Breast epithelium (tissue), 4 donors: ENCODE measurements at regions not wholly inside any gene's neighbourhood (a gene's known extent, or its start where the extent isn't known, plus 50 kb on each side); places are given as distances from the start of the nearest gene placed in this dataset.
"Not testable (repeated sequence)": the region's sequence is repeated elsewhere in the genome, so short reads cannot be mapped to it uniquely, and the experiment has no call there.

Experiments used
- DNase-seq, 2 donors: peaks; one replicate each; pipeline ENCODE4 v3.0.0-alpha.2; 2019; ENCODE audit warnings: low spot score in 2 of 2
- H3K27ac ChIP-seq, 2 donors: fragments of 200-600 bp; sonication (generic) in 1 of 2; one replicate each; pipeline ENCODE4 v1.5.1; 2016 to 2019; ENCODE audit warnings: mild to moderate bottlenecking in 1 of 2
- H3K27me3 ChIP-seq, 2 donors: fragments of 200-600 bp; sonication (generic) in 1 of 2; one replicate each; pipeline versions ENCODE4 v1.5.1 to v1.6.0; 2017 to 2019; ENCODE audit warnings: control low read depth in 1 of 2, mild to moderate bottlenecking in 1 of 2
- H3K36me3 ChIP-seq: fragments of 200-600 bp; one replicate; pipeline ENCODE4 v1.5.1; 2019
- H3K4me1 ChIP-seq, 2 donors: fragments of 200-600 bp; sonication (generic); one replicate each; pipeline ENCODE4 v1.5.1; 2016 to 2019; ENCODE audit warnings: control low read depth in 1 of 2
- H3K4me3 ChIP-seq, 3 donors: fragments of 200-600 bp; sonication (generic); 1 replicate in 2 of 3; 2 replicates in 1 of 3; pipeline ENCODE4 v1.5.1; 2016 to 2019; ENCODE audit warnings: mild to moderate bottlenecking in 3 of 3, moderate library complexity in 2 of 3
- H3K9me3 ChIP-seq, 2 donors: fragments of 200-600 bp; sonication (generic) in 1 of 2; one replicate each; pipeline ENCODE4 v1.5.1; 2016 to 2019; ENCODE audit warnings: control low read depth in 1 of 2
- CTCF ChIP-seq, 3 donors: fragments of 450-650 bp; IDR thresholded peaks; one replicate each; pipeline ENCODE4 v1.5.1; 2016 to 2017; ENCODE audit warnings: antibody characterized with exemption in 3 of 3, mild to moderate bottlenecking in 3 of 3, moderate library complexity in 3 of 3
- POLR2A ChIP-seq: fragments of 450-650 bp; IDR thresholded peaks from one replicate; pipeline ENCODE4 v1.6.1; 2016; ENCODE audit warnings: antibody characterized with exemption, mild to moderate bottlenecking, moderate library complexity
- POLR2AphosphoS5 ChIP-seq, 3 donors: sonication (generic); formaldehyde crosslinking; IDR thresholded peaks; one replicate each; pipeline ENCODE4 v1.6.1; 2017; ENCODE audit warnings: antibody characterized with exemption in 3 of 3
- intact Hi-C: fragments of 100-400 bp; cut with DNase I; formaldehyde crosslinking; loops from one replicate; pipeline ENCODE4 v1.15.1; 2023; ENCODE audit warnings: low total_unique reads

GRCh38 chr4:15201782-15202181, 199.5 kb downstream of the CPEB2 start:
- intact Hi-C loops, result no loop called here
- H3K9me3 ChIP-seq, result peaks cover 4 to 7% of the 10 kb centered on the region in 2 donors
- no peak overlapping the region for H3K4me3 ChIP-seq
- TF ChIP-seq CTCF (IDR thresholded peaks at IDR 0.05), result no peak
- TF ChIP-seq POLR2A, result no peak
- no peak for TF ChIP-seq POLR2AphosphoS5 (IDR thresholded peaks at IDR 0.05)
- H3K4me1 ChIP-seq, result no peaks in the 10 kb centered on the region
- H3K27ac ChIP-seq, result no peak overlapping the region
- no peaks in the 10 kb centered on the region for H3K27me3 ChIP-seq
- H3K36me3 ChIP-seq, result no peaks in the 10 kb centered on the region
- no peak for DNase-seq

DNA sequence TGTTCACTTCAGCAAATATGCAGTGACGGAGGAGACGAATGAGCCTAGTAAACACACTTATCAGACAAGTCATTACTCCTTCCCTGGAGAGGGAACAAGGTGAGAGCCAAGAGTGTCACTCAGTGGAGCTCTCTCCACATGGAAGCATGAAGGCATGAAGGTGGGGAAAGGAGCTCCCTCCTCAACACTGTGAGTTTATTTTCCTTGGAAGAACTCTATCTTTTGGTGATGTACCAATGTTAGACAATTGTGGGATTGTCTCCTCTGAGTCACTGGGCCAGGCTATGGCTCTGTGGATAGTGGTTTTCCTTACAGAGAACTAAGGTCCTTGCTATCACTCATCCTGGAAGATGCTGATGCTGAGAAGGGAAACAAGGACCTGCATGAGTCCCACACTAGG, 200.2 kb downstream of the CPEB2 start:
- Histone ChIP-seq H3K4me1 (no peaks in the 10 kb centered on the region), H3K27me3 (no peaks in the 10 kb centered on the region), H3K27ac (no peak overlapping the region), H3K9me3 (peaks cover 4 to 11% of the 10 kb centered on the region in 2 donors), H3K4me3 (no peak overlapping the region), H3K36me3 (no peaks in the 10 kb centered on the region)
- intact Hi-C loops, result no loop called here
- no peak for DNase-seq
- TF ChIP-seq CTCF (IDR thresholded peaks at IDR 0.05) (no peak), POLR2A (no peak), POLR2AphosphoS5 (IDR thresholded peaks at IDR 0.05) (no peak)

DNA sequence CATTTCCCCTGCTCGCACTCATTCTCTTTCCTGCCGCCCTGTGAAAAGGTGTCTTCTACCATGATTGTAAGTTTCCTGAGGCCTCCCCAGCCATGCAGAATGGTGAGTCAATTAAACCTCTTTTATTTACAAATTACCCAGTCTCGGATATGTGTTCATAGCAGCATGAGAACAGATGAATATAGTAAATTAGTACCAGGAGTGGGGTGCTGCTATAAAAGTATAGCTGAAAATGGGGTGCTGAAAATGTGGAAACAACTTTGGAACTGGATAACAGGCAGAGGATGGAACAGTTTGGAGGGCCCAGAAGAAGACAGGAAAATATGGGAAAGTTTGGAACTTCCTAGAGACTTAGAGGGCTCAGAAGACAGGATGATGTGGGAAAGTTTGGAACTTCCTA, 204.2 kb downstream of the CPEB2 start:
- H3K27me3 ChIP-seq, H3K4me3 ChIP-seq, H3K27ac ChIP-seq, DNase-seq, H3K4me1 ChIP-seq, H3K36me3 ChIP-seq, intact Hi-C loops: not testable (repeated sequence)
- H3K9me3 ChIP-seq, result peaks cover 4 to 11% of the 10 kb centered on the region in 2 donors

- no peak for TF ChIP-seq CTCF (IDR thresholded peaks at IDR 0.05)
- no peak for TF ChIP-seq POLR2AphosphoS5 (IDR thresholded peaks at IDR 0.05)
- TF ChIP-seq POLR2A, result no peak
- DNase-seq, result no peak
- Histone ChIP-seq H3K27me3 (no peaks in the 10 kb centered on the region), H3K36me3 (no peaks in the 10 kb centered on the region), H3K27ac (no peak overlapping the region), H3K9me3 (no peaks in the 10 kb centered on the region), H3K4me3 (no peak overlapping the region), H3K4me1 (no peaks in the 10 kb centered on the region)
- intact Hi-C loops, result no loop called here
Observed at GRCh38 chr4:15213302-15213970, 211.2 kb downstream of the CPEB2 start.

DNA sequence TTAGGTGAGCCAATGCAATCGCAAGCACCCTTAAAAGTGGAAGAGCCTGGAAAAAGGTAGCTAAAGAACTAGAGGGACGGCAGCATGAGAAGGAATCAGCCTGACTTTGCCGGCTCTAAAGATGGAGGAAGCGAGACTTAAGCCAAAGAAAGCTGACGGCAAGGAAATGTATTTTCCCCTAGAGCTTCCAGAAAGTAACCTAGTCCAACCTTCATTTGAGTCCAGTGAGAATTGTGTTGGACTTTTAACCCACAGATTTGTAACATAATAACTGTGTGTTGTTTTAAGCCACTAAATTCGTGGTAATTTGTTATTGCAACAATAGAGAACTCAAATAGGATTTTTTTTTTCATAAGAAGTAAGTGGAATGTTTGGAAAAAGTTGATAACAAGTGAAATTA, 212.7 kb upstream of the C1QTNF7 start:
- no peaks in the 10 kb centered on the region for H3K9me3 ChIP-seq
- TF ChIP-seq POLR2AphosphoS5 (IDR thresholded peaks at IDR 0.05) (no peak), POLR2A (no peak), CTCF (IDR thresholded peaks at IDR 0.05) (no peak)
- no peaks in the 10 kb centered on the region for H3K36me3 ChIP-seq
- H3K27me3 ChIP-seq, result no peaks in the 10 kb centered on the region
- no peak for DNase-seq
- intact Hi-C loops, result no loop called here
- H3K4me3 ChIP-seq, result no peak overlapping the region
- no peak overlapping the region for H3K27ac ChIP-seq
- H3K4me1 ChIP-seq, result no peaks in the 10 kb centered on the region

DNA sequence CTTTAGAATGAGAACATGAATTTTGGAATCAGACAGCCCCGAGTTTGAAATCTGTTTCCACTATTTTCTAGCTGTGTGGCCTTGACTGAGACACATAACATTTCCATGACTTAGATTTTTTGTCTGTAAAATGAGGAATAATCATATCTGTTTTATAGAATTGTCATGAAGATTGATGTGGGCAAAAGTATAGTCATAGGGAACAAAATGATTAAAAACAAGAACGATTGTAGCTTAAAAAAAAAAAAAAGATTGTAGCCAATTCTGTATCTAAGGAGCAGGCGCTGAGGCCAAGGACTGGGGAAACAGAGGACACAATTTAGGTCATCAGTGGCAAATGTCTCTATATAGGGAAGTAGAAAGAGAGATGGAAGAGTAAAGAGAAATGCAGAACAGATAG, 201.6 kb upstream of the C1QTNF7 start:
- DNase-seq, result no peak
- no peak for TF ChIP-seq POLR2A
- TF ChIP-seq POLR2AphosphoS5 (IDR thresholded peaks at IDR 0.05), result no peak
- TF ChIP-seq CTCF (IDR thresholded peaks at IDR 0.05), result no peak
- intact Hi-C loops, result no loop called here
- Histone ChIP-seq H3K27ac (no peak overlapping the region), H3K4me3 (no peak overlapping the region), H3K27me3 (no peaks in the 10 kb centered on the region), H3K36me3 (no peaks in the 10 kb centered on the region), H3K4me1 (no peaks in the 10 kb centered on the region), H3K9me3 (no peaks in the 10 kb centered on the region)
